Activated naive CD4-positive, alpha-beta T cell treated with anti-CD3 and anti-CD28 coated beads, Interleukin-2, amount 50 U/mL, for 72 hours (primary cell): ENCODE measurements at regions not wholly inside any gene's neighbourhood (a gene's known extent, or its start where the extent isn't known, plus 50 kb on each side); places are given as distances from the start of the nearest gene placed in this dataset.
"Not testable (repeated sequence)": the region's sequence is repeated elsewhere in the genome, so short reads cannot be mapped to it uniquely, and the experiment has no call there.

Source experiments
- ATAC-seq, 2 donors: fragments of 150-1000 bp; cut with Tn5 transposase; 2 replicates each; pipeline ENCODE4 v1.10.0; 2021; ENCODE audit warnings: mild to moderate bottlenecking in 2 of 2, moderate library complexity in 2 of 2
- DNase-seq, 2 donors: peaks; one replicate each; pipeline ENCODE4 v3.0.0; 2021 to 2022; ENCODE audit warnings: low spot score in 2 of 2
- H3K27ac Mint-ChIP-seq, 2 donors: one replicate each; pipeline ENCODE4 v1.8.0; 2022; ENCODE audit warnings: mild to moderate bottlenecking in 2 of 2, mixed read lengths in 2 of 2
- H3K36me3 Mint-ChIP-seq, 2 donors: one replicate each; pipeline ENCODE4 v1.8.0; 2022; ENCODE audit warnings: mixed read lengths in 2 of 2
- H3K9me3 Mint-ChIP-seq, 2 donors: one replicate each; pipeline ENCODE4 v1.8.0; 2022; ENCODE audit warnings: mixed read lengths in 2 of 2

- Mint-ChIP-seq H3K9me3 (no peaks in the 10 kb centered on the region), H3K27ac (no peak overlapping the region), H3K36me3 (no peaks in the 10 kb centered on the region)
- DNase-seq (no peak), ATAC-seq (no peak)
Measured at GRCh38 chr1:60936591-60937342, 145.6 kb upstream of the NFIA start.

GRCh38 chr1:60936163-60936562 is 146.2 kb upstream of the NFIA start:
- no peak for ATAC-seq
- DNase-seq: no peak
- H3K36me3 Mint-ChIP-seq: no peaks in the 10 kb centered on the region
- no peaks in the 10 kb centered on the region for H3K9me3 Mint-ChIP-seq
- H3K27ac Mint-ChIP-seq: no peak overlapping the region

GRCh38 chr1:60935599-60936110 is 146.7 kb upstream of the NFIA start:
- Mint-ChIP-seq H3K36me3 (no peaks in the 10 kb centered on the region), H3K27ac (no peak overlapping the region)

DNA sequence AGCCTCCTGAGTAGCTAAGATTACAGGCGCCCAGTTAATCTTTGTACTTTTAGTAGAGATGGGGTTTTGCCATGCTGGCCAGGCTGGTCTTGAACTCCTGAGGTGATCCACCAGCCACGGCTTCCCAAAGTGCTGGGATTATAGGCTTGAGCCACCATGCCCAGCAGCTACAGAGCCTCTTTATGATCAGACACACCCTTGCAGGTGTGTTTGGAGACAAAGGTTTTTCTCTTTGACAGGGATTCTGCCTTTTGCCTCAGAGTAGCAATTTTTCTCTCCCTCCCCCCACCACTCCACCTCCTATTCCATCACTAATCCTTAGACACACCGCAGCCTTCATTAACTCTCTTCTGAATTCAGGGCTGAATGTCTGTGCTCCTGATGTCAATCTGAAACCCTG is 152.2 kb upstream of the NFIA start:
- DNase-seq: no peak
- H3K9me3 Mint-ChIP-seq: no peaks in the 10 kb centered on the region
- ATAC-seq: no peak
- no peak overlapping the region for H3K27ac Mint-ChIP-seq
- H3K36me3 Mint-ChIP-seq: no peaks in the 10 kb centered on the region

More at GRCh38 chr1:60935599-60936110, 146.7 kb upstream of the NFIA start:
- no peaks in the 10 kb centered on the region for H3K9me3 Mint-ChIP-seq
- DNase-seq: no peak
- ATAC-seq: no peak

DNA sequence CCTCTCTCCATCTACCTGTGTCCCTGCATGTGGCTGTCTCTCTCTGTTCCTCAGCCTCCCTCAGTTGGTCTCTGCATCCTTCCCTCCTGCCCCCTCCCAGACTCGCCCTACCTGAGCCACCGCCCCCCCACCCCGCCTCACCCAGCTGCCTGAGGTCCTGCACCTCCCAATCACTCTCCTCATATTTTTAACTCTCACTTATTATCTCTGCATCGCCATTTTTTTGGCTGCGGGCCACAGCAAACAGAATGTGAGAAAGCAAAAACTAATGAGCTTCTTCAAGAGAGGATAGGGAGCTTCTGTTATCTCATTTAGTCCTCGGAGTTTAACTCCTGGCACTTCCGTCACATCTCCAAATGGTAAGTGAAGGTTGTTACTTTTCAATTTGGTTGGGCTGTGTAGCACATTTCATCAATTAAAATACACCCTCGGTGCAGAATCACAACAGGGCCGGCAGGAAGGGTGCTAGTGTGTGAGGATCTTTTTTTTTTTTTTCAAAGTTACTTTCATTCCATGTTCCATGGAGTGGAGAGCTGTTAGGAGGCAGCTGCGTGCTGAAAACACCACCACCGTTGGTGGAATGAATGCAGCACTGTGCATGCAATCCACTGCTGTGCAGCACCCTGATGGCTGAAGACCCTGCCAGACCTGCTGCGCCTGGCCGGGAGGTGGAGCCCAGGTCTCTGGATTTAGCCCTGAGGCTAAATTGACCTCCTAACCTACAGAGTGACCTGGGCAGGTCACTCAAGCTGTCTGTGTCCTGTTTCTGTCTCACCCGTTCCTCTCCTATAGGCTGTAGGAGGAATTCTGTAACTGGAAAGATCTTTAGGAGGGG is 157.2 kb upstream of the NFIA start:
- DNase-seq (no peak), ATAC-seq (no peak)
- no peak overlapping the region for H3K27ac Mint-ChIP-seq
- H3K36me3 Mint-ChIP-seq: no peaks in the 10 kb centered on the region
- H3K9me3 Mint-ChIP-seq: no peaks in the 10 kb centered on the region

DNA sequence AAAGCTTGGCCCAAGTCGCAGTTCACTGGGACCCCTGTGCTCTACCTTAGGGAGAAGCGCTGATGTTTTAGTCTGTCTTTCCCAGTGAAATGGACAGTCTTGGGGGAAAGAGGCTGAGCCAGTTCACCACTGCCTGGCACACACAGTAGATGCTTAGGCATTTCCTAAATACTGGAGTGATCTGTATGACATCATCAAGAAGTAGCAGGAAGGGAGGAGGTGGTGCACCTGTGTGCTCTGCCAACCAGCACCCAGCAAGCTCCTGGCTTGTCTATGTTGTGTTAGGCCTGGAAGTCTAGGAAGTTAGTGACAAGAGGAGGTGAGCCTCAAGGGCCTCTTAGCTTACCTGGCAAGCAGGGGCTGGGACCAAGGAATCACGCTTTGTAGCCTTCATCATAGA is 158.2 kb upstream of the NFIA start:
- ATAC-seq: no peak
- Mint-ChIP-seq H3K36me3 (no peaks in the 10 kb centered on the region), H3K9me3 (no peaks in the 10 kb centered on the region), H3K27ac (no peak overlapping the region)
- no peak for DNase-seq

GRCh38 chr1:60923389-60924087 is 158.8 kb upstream of the NFIA start:
- Mint-ChIP-seq H3K9me3 (no peaks in the 10 kb centered on the region), H3K27ac (no peak overlapping the region), H3K36me3 (no peaks in the 10 kb centered on the region)
- no peak for DNase-seq
- ATAC-seq: no peak

GRCh38 chr1:60922304-60922703 is 160.1 kb upstream of the NFIA start:
- Mint-ChIP-seq H3K36me3 (no peaks in the 10 kb centered on the region), H3K9me3 (no peaks in the 10 kb centered on the region), H3K27ac (no peak overlapping the region)
- ATAC-seq: no peak
- no peak for DNase-seq

- Mint-ChIP-seq H3K36me3 (no peaks in the 10 kb centered on the region), H3K9me3 (no peaks in the 10 kb centered on the region), H3K27ac (no peak overlapping the region)
- ATAC-seq: no peak
- no peak for DNase-seq
Measured at GRCh38 chr1:60921175-60921574, 161.2 kb upstream of the NFIA start.

GRCh38 chr1:60920561-60920960 is 161.8 kb upstream of the NFIA start:
- Mint-ChIP-seq H3K9me3 (no peaks in the 10 kb centered on the region), H3K27ac (no peak overlapping the region), H3K36me3 (no peaks in the 10 kb centered on the region)
- no peak for ATAC-seq
- DNase-seq: no peak

- H3K36me3 Mint-ChIP-seq: no peaks in the 10 kb centered on the region
- DNase-seq (no peak), ATAC-seq (no peak)
- no peaks in the 10 kb centered on the region for H3K9me3 Mint-ChIP-seq
- H3K27ac Mint-ChIP-seq: no peak overlapping the region
Measured at GRCh38 chr1:60918867-60919266, 163.5 kb upstream of the NFIA start.

DNA sequence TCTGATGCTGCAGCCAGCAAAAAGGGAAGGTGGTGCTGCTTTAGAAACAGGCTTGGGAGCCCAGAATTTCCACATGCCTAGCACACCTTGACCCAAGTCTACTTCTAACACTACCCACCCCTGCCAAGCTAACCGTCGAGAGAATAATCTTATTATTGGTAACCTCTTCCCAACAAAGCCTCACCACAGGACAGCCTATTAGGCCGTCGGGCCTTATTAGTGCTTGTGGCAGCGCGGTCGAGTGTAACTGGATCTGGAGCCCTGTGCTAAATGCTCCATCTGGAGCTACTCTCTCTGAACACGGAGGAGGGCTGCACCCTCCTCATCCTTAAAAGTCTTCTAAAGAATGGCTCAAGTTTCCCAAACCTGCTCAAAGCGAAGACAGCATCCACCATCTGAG is 165.5 kb upstream of the NFIA start:
- Mint-ChIP-seq H3K36me3 (no peaks in the 10 kb centered on the region), H3K9me3 (no peaks in the 10 kb centered on the region), H3K27ac (no peak overlapping the region)
- ATAC-seq: no peak
- no peak for DNase-seq

GRCh38 chr1:60916199-60916598 is 166.2 kb upstream of the NFIA start:
- H3K27ac Mint-ChIP-seq: no peak overlapping the region
- ATAC-seq: no peak
- no peak for DNase-seq
- H3K36me3 Mint-ChIP-seq: no peaks in the 10 kb centered on the region
- no peaks in the 10 kb centered on the region for H3K9me3 Mint-ChIP-seq

DNA sequence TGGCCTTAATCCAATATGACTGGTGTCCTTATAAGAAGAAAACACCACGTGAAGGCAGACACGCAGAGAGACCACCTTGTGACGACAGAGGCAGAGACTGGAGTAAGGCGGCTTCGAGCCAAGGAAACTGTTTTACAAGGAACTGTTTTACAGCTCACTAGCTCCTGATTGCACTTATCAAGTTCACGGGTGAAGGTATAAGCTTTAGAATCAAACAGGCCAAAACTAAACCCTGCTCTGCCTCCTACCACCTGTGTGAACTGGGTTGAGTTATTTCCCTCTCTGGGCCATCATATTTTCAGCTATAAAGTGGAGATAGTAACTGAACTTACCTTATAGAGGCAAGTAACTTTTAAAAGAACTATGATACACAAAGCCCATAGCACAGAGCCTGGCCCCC is 166.9 kb upstream of the NFIA start:
- no peaks in the 10 kb centered on the region for H3K9me3 Mint-ChIP-seq
- H3K36me3 Mint-ChIP-seq: no peaks in the 10 kb centered on the region
- ATAC-seq: no peak
- H3K27ac Mint-ChIP-seq: no peak overlapping the region
- no peak for DNase-seq

- no peak for ATAC-seq
- Mint-ChIP-seq H3K9me3 (no peaks in the 10 kb centered on the region), H3K36me3 (no peaks in the 10 kb centered on the region), H3K27ac (no peak overlapping the region)
- no peak for DNase-seq
Measured at GRCh38 chr1:60914982-60915381, 167.4 kb upstream of the NFIA start.

DNA sequence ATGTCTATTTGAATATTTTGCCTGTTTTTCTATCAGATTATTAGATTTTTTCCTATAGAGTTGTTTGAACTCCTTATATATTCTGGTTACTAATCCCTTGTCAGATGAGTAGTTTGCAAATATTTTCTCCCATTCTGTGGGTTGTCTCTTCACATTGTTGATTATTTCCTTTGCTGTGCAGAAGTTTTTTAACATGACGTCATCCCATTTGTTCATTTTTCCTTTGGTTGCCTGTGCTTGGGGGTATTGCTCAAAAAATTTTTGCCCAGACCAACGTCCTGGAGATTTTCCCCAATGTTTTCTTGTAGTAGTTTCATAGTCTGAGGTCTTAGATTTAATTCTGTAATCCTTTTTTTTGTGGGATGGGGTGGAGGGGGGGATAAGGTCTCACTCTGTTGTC is 168.7 kb upstream of the NFIA start:
- H3K9me3 Mint-ChIP-seq, H3K27ac Mint-ChIP-seq, H3K36me3 Mint-ChIP-seq, ATAC-seq, DNase-seq: not testable (repeated sequence)

DNA sequence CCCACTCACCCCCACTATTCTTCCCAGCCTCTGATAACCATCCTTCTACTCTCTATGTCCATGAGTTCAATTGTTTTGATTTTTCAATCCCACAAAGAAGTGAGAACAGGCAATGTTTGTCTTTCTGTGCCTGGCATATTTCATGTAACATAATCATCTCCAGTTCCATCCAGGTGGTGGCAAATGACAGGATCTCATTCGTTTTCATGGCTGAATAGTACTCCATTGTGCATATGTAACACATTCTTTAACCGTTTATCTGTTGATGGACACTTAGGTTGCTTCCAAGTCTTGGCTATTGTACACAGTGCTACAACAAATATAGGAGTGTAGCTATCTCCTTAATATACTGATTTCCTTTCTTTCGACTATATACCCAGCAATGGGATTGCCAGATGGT is 169.3 kb upstream of the NFIA start:
- Mint-ChIP-seq H3K9me3 (no peaks in the 10 kb centered on the region), H3K36me3 (no peaks in the 10 kb centered on the region), H3K27ac (no peak overlapping the region)
- DNase-seq (no peak), ATAC-seq (no peak)
